Gastroesophageal sphincter (tissue), 4 donors: ENCODE measurements at regions not wholly inside any gene's neighbourhood (a gene's known extent, or its start where the extent isn't known, plus 50 kb on each side); places are given as distances from the start of the nearest gene placed in this dataset.

Source experiments
- ATAC-seq: fragments of 150-250 bp; one replicate; pipeline ENCODE4 v1.9.1; 2016; ENCODE audit warnings: mild to moderate bottlenecking, moderate library complexity
- H3K27ac ChIP-seq, 4 donors: fragments of 200-600 bp; sonication (generic) in 3 of 4; 1 replicate in 3 of 4; 2 replicates in 1 of 4; pipeline ENCODE4 v1.5.1; 2016 to 2019
- H3K27me3 ChIP-seq: fragments of 200-600 bp; sonication (generic); one replicate; pipeline ENCODE4 v1.5.1; 2019
- H3K36me3 ChIP-seq, 2 donors: fragments of 200-600 bp; sonication (generic); one replicate each; pipeline ENCODE4 v1.5.1; 2019; ENCODE audit warnings: control low read depth in 1 of 2
- H3K4me1 ChIP-seq, 3 donors: fragments of 200-600 bp; sonication (generic); 1 replicate in 2 of 3; 2 replicates in 1 of 3; pipeline ENCODE4 v1.5.1; 2016 to 2019; ENCODE audit warnings: control low read depth in 2 of 3
- H3K4me3 ChIP-seq, 2 donors: fragments of 200-600 bp; sonication (generic); one replicate each; pipeline ENCODE4 v1.5.1; 2019; ENCODE audit warnings: mild to moderate bottlenecking in 1 of 2, moderate library complexity in 1 of 2
- H3K9me3 ChIP-seq, 3 donors: fragments of 200-600 bp; sonication (generic); one replicate each; pipeline ENCODE4 v1.5.1; 2017 to 2019; ENCODE audit warnings: control low read depth in 2 of 3
- EP300 ChIP-seq: sonication (generic); formaldehyde crosslinking; IDR thresholded peaks from one replicate; pipeline ENCODE4 v1.6.1; 2017; ENCODE audit warnings: antibody characterized with exemption, mild to moderate bottlenecking
- POLR2A ChIP-seq, 2 donors: fragments of 450-650 bp; IDR thresholded peaks; one replicate each; pipeline ENCODE4 v1.6.1; 2017; ENCODE audit warnings: antibody characterized with exemption in 2 of 2, mild to moderate bottlenecking in 2 of 2, moderate library complexity in 1 of 2
- POLR2AphosphoS5 ChIP-seq: sonication (generic); formaldehyde crosslinking; IDR thresholded peaks from one replicate; pipeline ENCODE4 v1.6.1; 2017; ENCODE audit warnings: antibody characterized with exemption
- WGBS, 2 donors: methylation state at CpG; one replicate each; pipeline ENCODE4 v1.1.5; 2018; ENCODE audit warnings: low coverage in 1 of 2; 5-methylcytosine and 5-hydroxymethylcytosine counted together
- TF ChIP-seq, protein P1 (sequence below), 4 experiments: fragments of 200-600 bp in 2 of 4; fragments of 450-650 bp in 2 of 4; sonication (generic) in 1 of 4; IDR thresholded peaks; one replicate each; pipeline ENCODE4 v1.5.1; 2017 to 2019; ENCODE audit warnings: antibody characterized with exemption in 4 of 4, mild to moderate bottlenecking in 2 of 4, moderate library complexity in 2 of 4

DNA sequence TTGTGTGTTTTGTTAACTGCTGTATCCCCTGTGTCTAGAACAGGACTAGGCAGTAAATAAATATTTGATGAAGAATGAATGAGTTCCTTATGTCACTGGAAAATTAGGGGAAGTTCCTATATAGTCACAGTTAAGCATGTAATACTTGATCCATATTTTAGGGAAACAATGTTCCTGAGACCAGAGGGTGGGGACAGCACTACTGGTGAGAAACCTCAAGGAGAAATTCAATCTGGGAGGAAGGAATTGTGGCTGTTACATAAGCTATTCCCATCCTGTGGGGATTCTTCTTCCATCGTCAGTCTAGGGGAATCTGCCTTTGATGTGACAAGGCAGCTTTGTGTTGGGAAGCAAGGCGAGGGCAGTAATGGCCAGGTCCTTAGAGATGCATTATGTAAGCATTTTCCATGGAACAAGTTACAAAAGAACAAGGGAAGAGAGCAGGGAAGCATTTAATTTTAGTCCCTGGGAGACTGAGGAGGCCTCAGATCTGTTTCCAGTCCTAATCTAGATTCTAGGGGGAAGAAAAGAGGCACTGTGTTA lies 219.3 kb upstream of the TTC14 start:
- TF ChIP-seq POLR2A (IDR thresholded peaks at IDR 0.05): no peak
- no peak for TF ChIP-seq EP300
- TF ChIP-seq, protein P1, sequence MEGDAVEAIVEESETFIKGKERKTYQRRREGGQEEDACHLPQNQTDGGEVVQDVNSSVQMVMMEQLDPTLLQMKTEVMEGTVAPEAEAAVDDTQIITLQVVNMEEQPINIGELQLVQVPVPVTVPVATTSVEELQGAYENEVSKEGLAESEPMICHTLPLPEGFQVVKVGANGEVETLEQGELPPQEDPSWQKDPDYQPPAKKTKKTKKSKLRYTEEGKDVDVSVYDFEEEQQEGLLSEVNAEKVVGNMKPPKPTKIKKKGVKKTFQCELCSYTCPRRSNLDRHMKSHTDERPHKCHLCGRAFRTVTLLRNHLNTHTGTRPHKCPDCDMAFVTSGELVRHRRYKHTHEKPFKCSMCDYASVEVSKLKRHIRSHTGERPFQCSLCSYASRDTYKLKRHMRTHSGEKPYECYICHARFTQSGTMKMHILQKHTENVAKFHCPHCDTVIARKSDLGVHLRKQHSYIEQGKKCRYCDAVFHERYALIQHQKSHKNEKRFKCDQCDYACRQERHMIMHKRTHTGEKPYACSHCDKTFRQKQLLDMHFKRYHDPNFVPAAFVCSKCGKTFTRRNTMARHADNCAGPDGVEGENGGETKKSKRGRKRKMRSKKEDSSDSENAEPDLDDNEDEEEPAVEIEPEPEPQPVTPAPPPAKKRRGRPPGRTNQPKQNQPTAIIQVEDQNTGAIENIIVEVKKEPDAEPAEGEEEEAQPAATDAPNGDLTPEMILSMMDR (IDR thresholded peaks at IDR 0.05): no peak
- TF ChIP-seq POLR2AphosphoS5: no peak
- Histone ChIP-seq H3K4me3 (no peak overlapping the region), H3K27me3 (no peaks in the 10 kb centered on the region), H3K9me3 (no peaks in the 10 kb centered on the region), H3K4me1 (no peaks in the 10 kb centered on the region), H3K27ac (no peak overlapping the region), H3K36me3 (no peaks in the 10 kb centered on the region)
- WGBS, 2 donors: 29 to 60% methylated on average over 1 to 2 of the region's 2 CpGs
- ATAC-seq: no peak

DNA sequence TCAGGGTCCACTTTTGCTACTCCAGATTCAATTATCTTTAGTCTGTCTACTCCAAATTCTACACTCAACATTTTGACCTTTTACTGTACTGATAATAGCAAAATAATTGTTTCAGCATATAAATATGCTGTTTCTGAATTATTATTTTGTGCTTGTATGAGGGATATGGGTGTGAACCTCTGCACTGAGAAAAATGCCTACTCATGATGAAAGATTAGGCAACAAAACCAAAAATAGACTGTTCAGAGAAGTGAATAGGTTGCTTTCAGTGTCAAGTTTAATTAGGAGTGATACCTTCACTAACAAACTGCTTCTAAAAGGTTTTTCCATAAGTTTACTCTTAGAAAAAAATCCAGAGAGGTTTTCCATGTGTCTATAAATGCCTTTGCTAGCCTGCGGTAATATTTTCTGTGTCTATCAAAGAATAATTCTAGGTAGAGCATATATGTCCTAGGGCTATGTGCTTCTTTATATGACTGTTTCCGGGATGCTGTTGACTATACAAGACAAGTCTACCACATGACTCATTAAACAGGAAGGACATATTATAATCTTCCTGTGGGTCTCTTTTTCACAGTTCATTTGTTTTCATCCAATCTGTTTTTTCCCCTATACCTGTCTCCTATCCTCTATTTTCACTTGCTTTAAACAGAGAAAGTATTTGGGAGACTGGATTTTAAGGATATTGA lies 218.5 kb upstream of the TTC14 start:
- Histone ChIP-seq H3K4me1 (no peaks in the 10 kb centered on the region), H3K36me3 (no peaks in the 10 kb centered on the region), H3K9me3 (no peaks in the 10 kb centered on the region), H3K27ac (no peak overlapping the region), H3K4me3 (no peak overlapping the region), H3K27me3 (no peaks in the 10 kb centered on the region)
- TF ChIP-seq, protein P1 (IDR thresholded peaks at IDR 0.05): no peak
- TF ChIP-seq POLR2AphosphoS5 (no peak), EP300 (no peak), POLR2A (IDR thresholded peaks at IDR 0.05) (no peak)
- WGBS, 2 donors: 70 to 90% methylated on average over 2 of the region's 2 CpGs
- no peak for ATAC-seq

DNA sequence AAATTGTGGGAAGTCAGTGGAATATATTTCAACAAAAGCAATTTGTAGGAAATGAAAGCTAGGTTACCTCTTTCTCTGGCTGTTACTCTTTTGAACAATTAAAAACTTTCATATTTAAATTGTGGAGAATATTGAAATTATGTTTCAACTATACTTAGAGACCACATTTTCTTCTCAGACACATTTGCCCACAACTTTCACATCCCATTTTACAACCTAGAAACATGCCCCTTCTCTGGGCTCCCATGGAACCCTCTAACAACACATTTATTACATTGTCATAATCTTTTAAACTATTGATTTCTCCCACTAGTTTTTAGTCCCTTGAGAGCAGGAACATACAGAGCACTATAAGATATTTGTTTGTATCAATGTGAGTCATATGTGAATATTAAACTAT lies 211.7 kb upstream of the TTC14 start:
- H3K36me3 ChIP-seq: no peaks in the 10 kb centered on the region
- no peak overlapping the region for H3K27ac ChIP-seq
- H3K4me1 ChIP-seq: no peaks in the 10 kb centered on the region
- no peaks in the 10 kb centered on the region for H3K9me3 ChIP-seq
- no peak overlapping the region for H3K4me3 ChIP-seq
- no peak for TF ChIP-seq POLR2AphosphoS5
- no peak for TF ChIP-seq POLR2A (IDR thresholded peaks at IDR 0.05)
- TF ChIP-seq, protein P1 (IDR thresholded peaks at IDR 0.05): no peak
- no peak for TF ChIP-seq EP300
- no peaks in the 10 kb centered on the region for H3K27me3 ChIP-seq
- no peak for ATAC-seq

DNA sequence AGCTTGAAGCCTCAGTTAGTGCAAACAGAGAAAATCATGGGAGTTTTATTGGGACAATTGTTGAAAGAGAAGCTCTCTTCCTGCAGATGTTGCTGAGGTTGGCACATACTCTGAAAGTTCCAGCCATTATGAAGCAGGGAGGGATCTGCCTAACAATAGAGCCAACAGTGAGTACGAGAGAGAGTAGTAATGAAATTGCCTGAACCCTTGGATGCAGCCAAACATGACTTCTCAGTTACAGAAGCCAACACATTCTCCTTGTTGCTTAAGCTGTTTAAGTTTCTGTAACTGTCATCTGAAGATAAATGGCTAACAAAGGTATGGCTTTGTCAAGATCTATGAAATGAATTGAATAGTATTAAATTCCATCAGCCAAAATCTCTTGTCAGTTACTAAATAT lies 211.0 kb upstream of the TTC14 start:
- Histone ChIP-seq H3K27ac (no peak overlapping the region), H3K27me3 (no peaks in the 10 kb centered on the region), H3K4me3 (no peak overlapping the region), H3K4me1 (no peaks in the 10 kb centered on the region), H3K9me3 (no peaks in the 10 kb centered on the region), H3K36me3 (no peaks in the 10 kb centered on the region)
- no peak for TF ChIP-seq EP300
- no peak for TF ChIP-seq POLR2A (IDR thresholded peaks at IDR 0.05)
- TF ChIP-seq, protein P1 (IDR thresholded peaks at IDR 0.05): no peak
- WGBS, 2 donors: 14 to 32% methylated on average over 1 of the region's 1 CpG
- ATAC-seq: no peak

DNA sequence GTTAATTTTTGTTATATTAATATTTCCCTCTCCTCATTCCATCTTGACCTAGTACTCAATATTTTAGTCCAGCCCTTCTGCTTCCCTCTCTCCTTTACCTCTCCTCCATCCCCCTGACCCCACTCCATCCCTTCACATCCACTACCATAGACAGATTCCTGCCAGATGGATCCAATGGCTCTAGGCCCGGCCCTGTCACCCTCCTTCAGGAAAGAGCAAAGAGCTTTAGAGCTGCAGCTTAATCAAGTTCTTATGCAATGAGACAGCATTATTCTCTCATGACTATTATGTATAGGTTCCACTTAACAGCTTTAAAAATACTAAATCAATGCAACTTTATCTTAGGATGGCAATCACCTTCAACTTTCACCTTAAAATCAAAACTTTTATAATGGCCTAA lies 200.7 kb upstream of the TTC14 start:
- Histone ChIP-seq H3K9me3 (no peaks in the 10 kb centered on the region), H3K36me3 (no peaks in the 10 kb centered on the region), H3K27ac (no peak overlapping the region), H3K4me3 (no peak overlapping the region), H3K4me1 (no peaks in the 10 kb centered on the region), H3K27me3 (no peaks in the 10 kb centered on the region)
- ATAC-seq: no peak
- 29 to 80% methylated on average over 1 of the region's 1 CpG for WGBS, 2 donors
- TF ChIP-seq EP300: no peak
- TF ChIP-seq, protein P1 (IDR thresholded peaks at IDR 0.05): no peak
- TF ChIP-seq POLR2A (IDR thresholded peaks at IDR 0.05): no peak
- TF ChIP-seq POLR2AphosphoS5: no peak
